GM18502 (cell line): ENCODE measurements at regions not wholly inside any gene's neighbourhood (a gene's known extent, or its start where the extent isn't known, plus 50 kb on each side); places are given as distances from the start of the nearest gene placed in this dataset.

Experiments
- ATAC-seq: cut with Tn5 transposase; IDR thresholded peaks from one replicate; pipeline ENCODE4 v1.9.1; 2021; ENCODE audit warnings: mild to moderate bottlenecking; ENCODE audit not compliant: unreplicated experiment, poor library complexity

DNA sequence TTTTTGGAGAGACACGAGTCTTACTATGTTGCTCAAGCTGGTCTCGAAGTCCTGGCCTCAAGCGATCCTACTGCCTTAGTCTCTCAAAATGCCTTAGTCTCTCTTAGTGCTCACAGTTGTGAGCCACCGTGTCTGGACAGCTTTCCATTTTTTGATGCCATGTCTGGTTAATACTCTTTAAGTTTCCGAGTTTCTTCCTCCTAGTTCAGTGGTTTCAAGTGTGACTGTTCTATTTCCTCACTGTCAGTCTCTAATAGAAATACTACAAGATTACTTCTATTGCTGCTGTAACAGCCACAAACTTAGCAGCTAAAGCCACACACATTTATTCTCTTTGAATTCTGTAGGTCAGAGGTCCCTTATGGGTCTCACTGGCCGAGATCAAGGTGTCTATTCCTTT, 125.1 kb upstream of the MGAT5 start:
- ATAC-seq, result no peak

DNA sequence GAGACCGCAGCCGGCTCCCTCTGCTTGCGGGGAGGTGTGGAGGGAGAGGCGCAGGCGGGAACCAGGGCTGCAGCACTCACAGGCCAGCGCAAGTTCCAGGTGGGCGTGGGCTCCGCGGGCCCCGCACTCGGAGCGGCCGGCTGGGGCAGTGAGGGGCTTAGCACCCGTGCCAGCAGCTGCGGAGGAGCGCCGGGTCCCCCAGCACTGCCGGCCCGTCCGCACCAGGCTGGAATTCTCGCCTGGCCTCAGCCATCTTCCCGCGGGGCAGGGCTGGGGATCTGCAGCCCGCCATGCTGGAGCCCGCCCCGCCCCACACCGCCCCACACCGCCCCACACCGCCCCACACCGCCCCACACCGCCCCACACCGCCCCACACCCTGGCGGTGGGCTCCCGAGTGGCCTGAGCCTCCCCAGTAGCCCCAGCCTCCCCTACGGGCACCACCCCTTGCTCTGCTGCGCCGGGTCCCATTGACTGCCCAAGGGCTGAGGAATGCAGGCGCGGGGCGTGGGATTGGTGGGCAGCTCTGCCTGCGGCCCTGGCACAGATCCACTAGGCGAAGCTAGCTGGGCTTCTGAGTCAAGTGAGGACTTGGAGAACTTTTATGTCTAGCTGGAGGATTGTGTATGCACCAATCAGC, 123.9 kb upstream of the MGAT5 start:
- no peak for ATAC-seq

DNA sequence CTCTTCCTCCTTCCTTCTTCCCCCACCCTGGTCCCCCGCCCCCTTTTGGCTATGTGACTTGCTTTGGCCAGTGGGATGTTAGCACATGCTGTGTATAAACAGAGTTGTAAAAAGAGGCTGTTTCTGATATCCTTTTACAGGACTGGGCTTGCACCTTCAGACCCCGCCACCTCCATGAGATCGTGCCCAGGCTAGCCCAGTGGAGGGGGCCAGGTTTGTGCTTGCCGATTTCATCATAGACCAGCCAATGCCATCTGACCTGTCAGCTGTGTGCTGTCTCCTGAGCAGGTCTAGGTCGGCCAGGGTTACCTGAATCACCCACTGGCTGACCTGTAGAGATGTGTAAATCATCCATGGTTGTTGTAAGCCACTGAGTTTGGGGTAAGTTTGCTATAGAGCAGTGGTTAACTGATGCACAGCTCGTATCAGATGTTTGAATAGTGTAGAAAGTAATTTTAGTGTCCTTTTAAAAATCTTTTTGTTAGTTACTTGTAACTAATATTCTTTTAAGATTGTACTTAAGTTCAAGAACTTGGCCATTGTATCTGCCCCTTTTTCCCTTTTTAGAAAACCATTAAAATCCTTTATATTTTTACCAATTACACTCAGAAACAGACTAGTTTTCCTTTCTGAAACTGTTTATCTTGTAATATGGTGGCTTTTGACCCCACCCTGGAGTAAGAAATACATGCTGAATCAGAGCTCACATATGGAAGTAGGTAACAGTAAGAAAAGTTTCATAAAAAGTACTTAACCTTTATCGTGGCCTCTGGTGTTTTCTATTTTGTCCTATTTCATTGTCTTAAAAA, 122.0 kb upstream of the MGAT5 start:
- no peak for ATAC-seq

DNA sequence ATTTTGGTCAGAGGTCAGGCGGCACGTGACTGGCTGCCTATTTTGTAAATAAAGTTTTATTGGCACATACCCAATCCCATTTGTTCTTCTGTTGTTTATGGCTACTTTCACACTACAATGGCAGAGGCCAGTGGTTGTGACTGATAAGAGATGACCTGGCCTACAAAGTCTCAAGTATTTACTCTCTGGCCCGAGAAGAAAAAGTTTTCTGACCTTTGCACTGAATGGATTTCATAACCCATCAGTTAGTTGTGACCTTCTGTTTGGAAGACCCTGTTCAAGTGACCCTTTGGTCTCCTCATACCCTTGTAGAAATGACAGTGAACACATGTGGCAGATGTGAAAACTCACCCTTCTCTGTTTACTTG, 121.4 kb upstream of the MGAT5 start:
- ATAC-seq, result no peak

GRCh38 chr2:134133622-134134312, 120.1 kb upstream of the MGAT5 start:
- no peak for ATAC-seq

GRCh38 chr2:134134313-134134706, 119.6 kb upstream of the MGAT5 start:
- ATAC-seq, result no peak

DNA sequence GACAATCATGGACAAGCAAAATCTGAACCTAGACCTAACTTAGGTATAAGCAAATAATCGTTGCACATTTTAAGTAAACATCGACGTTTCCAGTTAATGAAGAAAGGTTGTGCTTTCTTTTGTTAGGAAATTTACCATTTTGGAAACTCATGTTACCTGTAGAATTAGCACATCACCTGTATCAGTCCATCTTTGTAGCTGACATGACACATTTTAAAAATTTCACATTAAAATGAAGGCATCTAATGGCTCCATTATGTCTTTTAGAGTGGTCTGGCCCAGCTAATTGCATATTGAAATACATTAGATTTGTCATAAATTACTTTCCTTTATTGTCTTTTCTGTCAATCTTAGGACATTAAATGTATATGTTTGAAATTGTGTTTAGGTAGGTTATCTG, 119.0 kb upstream of the MGAT5 start:
- no peak for ATAC-seq

GRCh38 chr2:134135793-134136192, 118.1 kb upstream of the MGAT5 start:
- no peak for ATAC-seq

- ATAC-seq, result no peak
These were observed 117.1 kb upstream of the MGAT5 start for GRCh38 chr2:134136731-134137130.

DNA sequence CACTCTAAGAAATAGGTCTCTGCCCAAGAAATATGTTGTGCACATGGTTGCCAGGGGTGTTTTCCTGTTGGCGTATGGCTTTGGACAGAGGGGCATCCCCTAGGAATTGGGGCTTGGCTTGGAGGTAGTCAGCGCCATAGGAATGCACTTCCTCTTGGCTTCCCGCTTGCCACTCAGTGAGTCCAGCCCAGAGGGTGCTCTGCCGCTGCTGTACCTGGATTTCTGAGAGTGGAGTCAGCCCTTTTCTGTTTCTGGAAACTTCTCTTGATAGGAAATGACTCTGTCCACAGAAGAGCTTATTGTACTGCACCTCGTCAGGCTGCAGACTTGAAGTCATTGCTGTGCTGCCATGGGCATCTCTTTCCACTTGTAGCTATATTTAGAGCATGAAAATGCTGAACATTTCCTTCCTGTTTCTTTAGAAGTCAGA, 116.7 kb upstream of the MGAT5 start:
- no peak for ATAC-seq

DNA sequence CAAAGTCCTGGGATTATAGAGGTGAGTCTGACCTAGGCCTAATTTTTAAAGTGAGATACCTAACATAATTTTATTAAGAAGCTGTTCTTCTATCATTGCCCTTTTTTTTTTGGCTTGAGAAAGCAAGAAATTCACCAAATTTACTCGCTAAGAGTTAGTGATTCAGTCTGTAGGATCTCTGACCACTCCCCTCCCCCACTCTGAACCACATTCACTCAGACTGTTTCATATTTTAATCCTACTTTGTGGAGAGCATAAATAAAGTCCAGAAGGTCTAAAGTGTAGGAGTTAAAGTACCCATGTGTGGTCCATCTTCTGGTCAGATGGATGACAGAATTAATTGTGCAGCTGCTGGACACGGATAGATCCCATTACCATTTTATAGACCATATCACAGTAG, 115.8 kb upstream of the MGAT5 start:
- ATAC-seq, result no peak

DNA sequence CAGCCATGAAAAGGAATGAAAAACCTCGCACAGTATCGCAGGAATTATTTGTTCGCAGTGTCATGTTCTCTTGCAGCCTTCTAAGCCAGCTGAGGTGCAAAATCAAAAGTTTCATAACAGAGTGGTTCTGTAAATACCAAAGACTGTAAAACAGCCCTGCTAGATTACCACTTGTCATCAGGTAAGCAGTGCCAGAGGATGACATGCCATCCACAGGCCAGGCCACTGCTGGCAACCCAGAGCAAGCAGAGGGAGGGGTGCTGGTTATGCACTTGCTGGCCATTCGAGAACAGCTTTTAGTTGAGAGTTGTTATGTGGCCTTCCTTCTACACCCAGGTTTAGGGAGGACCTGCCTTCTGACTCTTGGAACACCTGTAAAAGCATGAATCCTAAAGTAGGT, 114.3 kb upstream of the MGAT5 start:
- no peak for ATAC-seq

DNA sequence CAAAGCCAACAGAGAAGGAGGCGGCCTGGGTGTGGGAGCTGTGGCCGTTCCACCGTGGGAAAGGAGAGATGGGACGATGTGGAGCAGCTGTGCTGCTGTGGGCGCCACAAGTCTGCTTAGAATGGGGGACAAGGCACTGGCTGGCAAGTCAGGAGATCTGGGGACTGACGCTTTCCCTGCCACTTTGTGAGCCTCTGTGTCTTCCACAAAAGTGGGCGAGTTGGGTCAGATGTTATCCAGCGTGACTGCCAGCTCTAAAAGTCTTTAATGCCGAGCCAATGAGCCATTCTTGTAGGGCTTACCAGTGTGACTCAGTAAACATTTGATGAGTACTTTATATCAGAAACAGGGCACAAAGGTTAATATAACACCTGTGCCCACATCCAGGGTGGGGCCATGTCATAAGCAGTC, 113.6 kb upstream of the MGAT5 start:
- no peak for ATAC-seq

DNA sequence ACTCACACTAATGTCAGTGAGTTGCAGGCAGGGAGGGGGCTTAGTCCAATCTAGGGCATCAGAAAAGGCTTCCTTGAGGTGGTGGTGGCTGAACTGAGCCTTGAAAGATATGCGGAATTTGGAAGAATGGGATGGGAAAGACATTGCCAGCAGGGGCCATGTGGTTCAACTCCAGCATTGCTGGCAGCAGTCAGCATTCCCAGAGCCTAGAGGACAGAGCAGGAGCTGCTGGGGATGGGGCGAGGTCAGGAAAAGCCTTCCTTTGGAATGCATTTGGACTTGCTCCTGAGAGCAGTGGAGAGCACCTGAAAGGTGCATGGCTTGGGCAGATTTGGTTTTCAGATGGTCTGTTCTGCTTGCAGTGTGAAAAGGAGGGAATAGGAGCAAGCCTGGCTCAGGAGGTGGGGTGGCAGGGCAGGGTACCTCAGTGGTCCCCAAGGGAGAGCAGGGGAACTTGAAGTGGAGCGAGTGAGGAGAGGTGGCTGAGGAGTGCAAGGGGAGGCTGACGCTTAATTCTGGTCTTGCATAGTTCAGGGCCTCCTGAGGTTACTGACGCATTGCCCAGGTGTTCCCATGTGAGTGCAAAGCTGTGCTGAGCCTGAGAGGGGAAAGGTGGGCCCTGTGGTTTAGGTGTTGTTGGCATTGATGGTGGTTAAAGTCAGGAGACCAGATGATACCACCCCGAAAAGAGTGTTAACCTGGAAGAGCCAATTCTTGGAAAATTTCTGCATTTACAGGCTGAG, 112.1 kb upstream of the MGAT5 start:
- no peak for ATAC-seq

- ATAC-seq, result no peak
These were observed 111.5 kb upstream of the MGAT5 start for GRCh38 chr2:134142341-134142738.

- no peak for ATAC-seq
These were observed 111.0 kb upstream of the MGAT5 start for GRCh38 chr2:134142903-134143302.

GRCh38 chr2:134143568-134143967, 110.3 kb upstream of the MGAT5 start:
- ATAC-seq, result no peak

- ATAC-seq, result no peak
These were observed 109.7 kb upstream of the MGAT5 start for GRCh38 chr2:134144081-134144596.

GRCh38 chr2:134144651-134145050, 109.2 kb upstream of the MGAT5 start:
- no peak for ATAC-seq

GRCh38 chr2:134145519-134145918, 108.4 kb upstream of the MGAT5 start:
- no peak for ATAC-seq

- ATAC-seq, result no peak
These were observed 107.7 kb upstream of the MGAT5 start for GRCh38 chr2:134146161-134146560.
